HCT116 (cell line): ENCODE measurements at regions not wholly inside any gene's neighbourhood (a gene's known extent, or its start where the extent isn't known, plus 50 kb on each side); places are given as distances from the start of the nearest gene placed in this dataset.

Experiments
- POLR2A ChIP-seq: IDR thresholded peaks from 2 replicates; pipeline ENCODE4 v1.7.0; 2011; ENCODE audit warnings: borderline replicate concordance; ENCODE audit not compliant: insufficient read depth, insufficient read length; ENCODE audit errors: extremely low read depth
- YY1 ChIP-seq: IDR thresholded peaks from 2 replicates; pipeline ENCODE4 v1.6.1; 2011; ENCODE audit warnings: low read length, low read depth, moderate library complexity, mild to moderate bottlenecking; ENCODE audit not compliant: insufficient replicate concordance; ENCODE audit errors: extremely low read depth

DNA sequence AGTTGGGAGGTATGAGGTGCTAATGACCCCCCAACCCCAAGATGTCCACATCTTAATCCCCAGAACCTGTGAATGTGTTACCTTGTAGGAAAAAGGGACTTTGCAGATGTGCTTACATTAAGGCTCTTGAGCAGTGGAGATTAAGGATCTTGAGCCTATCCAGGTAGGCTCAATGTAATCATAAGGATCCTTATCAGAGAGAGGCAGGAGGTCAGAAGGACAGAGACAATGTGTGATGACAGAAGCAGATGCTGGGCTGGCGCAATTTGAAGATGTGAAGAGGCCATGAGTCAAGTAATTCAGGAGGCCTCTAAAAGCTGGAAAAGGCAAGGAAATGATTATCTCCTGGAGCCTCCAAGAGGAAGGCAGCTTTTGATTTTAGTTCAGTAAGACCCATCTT, 90.4 kb upstream of the MAX start:
- no peak for TF ChIP-seq POLR2A
- no peak for TF ChIP-seq YY1
